Amygdala (tissue), 56 donors: ENCODE measurements at regions not wholly inside any gene's neighbourhood (a gene's known extent, or its start where the extent isn't known, plus 50 kb on each side); places are given as distances from the start of the nearest gene placed in this dataset.

Experiments
- DNase-seq, 56 donors: peaks; one replicate each; lab custom pipeline; 2025; lab: John Stamatoyannopoulos, UW

- DNase-seq: no peak
Measured at GRCh38 chr9:12930906-12931305, 156.1 kb downstream of the LURAP1L start.

GRCh38 chr9:12933957-12934356 is 159.1 kb downstream of the LURAP1L start:
- no peak for DNase-seq

DNA sequence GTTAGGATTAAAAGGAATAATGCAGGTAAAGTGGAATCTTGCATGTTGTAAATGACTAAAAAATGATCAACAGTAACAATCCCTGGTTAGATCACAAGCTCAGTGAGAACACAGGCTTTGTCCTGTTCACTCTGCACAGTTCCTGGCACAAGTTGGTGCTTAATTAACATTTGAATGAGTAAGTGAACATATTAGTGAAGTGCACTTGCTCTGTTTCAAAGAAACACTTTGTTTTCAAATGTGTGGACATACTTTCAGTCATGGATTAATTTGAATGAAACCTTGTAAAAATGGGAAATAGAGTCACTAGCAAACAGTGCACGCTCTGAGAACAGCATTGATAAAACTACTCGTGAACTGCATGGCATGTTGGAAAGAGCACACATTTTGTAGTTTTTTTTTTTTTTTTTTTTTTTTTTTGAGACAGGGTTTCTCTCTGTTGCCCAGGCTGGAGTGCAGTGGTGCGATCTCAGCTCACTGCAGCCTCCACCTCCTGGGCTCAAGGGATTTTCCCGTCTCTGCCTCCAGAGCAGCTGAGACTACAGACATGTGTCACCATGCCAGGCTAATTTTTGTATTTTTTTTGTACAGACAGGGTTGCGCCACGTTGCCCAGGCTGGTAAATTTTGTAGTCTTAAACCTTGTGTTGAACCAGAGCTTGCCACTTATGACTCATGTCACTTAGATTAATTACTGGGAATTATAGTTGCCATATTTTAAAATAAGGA is 159.9 kb downstream of the LURAP1L start:
- DNase-seq: peak in 2 of 56 donors; percentile 1 to 7

- no peak for DNase-seq
Measured at GRCh38 chr9:12935714-12936113, 160.9 kb downstream of the LURAP1L start.

- DNase-seq: no peak
Measured at GRCh38 chr9:12954441-12954840, 179.6 kb downstream of the LURAP1L start.

GRCh38 chr9:12955510-12956163 is 180.8 kb downstream of the LURAP1L start:
- no peak for DNase-seq

GRCh38 chr9:12956261-12956660 is 181.4 kb downstream of the LURAP1L start:
- DNase-seq: no peak

- DNase-seq: no peak
Measured at GRCh38 chr9:12956805-12957204, 182.0 kb downstream of the LURAP1L start.

DNA sequence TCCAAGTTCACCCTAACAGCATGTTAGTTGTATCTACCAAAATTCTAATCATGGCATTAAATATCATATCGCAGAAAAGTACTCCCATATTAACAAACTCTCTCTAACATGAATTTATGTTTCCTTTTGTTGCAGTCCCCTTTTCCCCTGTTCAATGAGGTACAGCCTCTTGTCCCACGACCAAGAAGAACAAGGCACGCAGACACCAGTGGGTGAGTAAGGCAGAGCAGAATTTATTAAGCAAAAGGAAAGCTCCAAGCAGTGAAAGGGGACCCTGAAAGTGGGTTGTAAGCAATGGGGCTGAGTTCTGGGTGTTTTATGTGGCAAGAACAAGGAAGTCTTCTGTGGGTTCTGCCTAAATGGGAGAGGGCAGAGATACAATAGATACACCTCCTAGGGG is 183.5 kb downstream of the LURAP1L start:
- no peak for DNase-seq

- no peak for DNase-seq
Measured at GRCh38 chr9:12958708-12959107, 183.9 kb downstream of the LURAP1L start.

- no peak for DNase-seq
Measured at GRCh38 chr9:12961276-12961809, 186.5 kb downstream of the LURAP1L start.

DNA sequence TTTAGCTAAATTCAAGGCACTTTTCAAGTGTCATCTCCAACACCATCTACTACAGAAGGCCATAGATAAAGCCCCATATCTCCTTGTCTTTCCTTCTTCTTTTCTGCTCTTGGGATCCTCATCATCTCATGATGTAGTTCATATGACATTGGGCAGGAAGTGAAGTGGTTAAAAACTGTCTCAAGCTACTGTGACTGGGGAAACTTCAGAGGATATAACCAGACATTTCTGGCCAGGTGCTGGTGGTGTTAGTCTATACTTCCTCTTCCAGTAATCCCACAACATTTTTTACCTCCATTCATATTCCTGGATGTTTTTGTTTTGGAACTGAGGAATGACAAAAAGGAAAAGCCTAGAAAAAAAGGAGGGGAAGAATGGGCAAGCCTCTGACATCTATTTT is 188.7 kb downstream of the LURAP1L start:
- no peak for DNase-seq

- DNase-seq: no peak
Measured at GRCh38 chr9:12964271-12964670, 189.5 kb downstream of the LURAP1L start.

DNA sequence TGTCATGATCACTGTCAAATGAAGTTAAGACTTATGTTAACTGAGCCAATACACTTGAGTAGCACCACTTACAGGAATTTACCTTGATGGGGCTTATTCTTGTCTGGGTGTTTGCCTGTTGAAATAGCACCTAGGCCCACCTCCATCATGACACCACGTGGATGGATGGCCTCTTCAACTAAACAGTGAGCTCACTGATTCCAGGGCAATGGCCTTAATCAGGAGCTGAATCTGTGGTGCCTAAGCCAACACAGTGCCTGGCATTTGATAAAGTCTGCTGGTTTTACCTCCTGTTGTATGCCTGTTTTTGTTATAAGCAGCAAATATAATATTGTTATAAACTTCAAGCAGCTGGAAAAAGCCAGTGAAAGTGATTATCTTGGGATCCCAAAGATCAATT is 190.5 kb downstream of the LURAP1L start:
- no peak for DNase-seq

DNA sequence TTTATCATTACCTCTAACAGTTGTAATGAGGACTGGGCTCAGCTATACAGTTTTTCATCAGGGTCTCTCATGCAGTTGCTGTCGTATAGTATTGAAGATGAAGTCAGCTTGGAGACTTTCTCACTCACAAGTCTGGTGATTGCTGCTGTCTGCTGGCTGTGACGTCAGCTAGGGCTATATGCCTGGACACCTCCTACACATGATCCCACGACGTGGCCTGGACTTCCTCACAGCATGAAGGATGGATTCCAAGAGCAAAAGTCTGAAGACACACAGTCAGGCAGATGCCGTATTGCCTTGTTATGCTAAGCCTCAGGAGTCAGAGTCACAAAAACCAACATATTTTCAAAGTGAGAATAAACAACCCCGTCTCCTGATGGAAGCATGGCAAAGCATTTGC is 193.3 kb downstream of the LURAP1L start:
- no peak for DNase-seq

GRCh38 chr9:12972608-12973589 is 198.1 kb downstream of the LURAP1L start:
- DNase-seq: peak in 44 of 56 donors; percentile 1 to 78 (median 32)

DNA sequence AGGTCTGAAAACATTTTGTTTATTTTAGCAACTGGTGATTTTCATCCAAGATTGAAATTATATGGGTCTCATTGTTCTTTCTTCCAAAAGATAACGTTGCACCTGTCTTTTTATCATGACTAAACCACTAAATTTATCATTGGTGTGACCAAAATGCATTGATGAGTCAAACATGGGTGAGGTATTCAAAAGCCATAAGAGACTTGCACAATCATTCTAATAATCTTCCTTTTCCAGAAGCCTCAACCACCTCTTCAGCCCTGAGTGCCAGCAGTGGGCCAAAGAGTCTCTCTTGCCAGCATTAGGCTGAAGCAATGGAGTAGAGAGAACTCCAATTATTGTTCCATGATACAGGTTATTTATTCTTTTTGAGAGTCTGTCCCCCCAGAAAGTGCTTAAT is 198.9 kb downstream of the LURAP1L start:
- DNase-seq: no peak

DNA sequence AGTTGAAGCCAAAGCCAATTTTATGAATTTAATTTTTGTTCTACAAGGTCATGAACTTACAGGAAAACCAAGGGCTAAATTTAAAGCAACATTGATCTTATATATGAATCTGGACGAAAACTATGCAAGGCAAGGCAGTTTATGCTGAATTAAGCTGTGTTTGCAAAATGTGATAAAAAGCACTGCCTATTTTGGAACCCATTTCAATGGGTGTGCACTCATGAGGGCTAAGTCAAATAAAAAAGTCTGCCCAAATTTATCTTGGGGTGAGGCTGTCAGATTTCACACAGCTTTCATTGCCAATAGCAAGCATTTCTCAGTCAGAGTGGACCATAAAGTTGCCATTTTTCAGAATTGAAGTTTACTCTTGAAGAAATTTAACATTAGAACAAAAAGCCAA is 199.9 kb downstream of the LURAP1L start:
- no peak for DNase-seq

DNA sequence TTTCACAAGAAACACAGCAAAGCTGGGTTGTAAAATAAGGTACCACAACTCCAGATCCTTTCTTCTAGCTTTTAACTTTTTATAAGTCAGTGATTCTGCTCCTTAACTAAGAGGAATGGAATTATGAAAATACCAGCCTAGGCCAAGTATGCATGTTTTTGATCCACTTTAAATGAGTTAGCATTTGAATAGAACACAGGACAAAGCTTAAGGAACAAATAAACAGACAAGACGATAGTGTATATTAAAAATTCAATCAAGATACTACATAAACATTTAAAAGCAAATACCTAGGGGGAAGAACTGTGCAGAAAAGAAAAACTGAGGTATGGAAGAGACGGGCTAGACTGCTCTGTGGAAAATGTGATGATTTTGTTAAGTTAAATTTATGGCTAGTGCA is 200.7 kb downstream of the LURAP1L start:
- no peak for DNase-seq

DNA sequence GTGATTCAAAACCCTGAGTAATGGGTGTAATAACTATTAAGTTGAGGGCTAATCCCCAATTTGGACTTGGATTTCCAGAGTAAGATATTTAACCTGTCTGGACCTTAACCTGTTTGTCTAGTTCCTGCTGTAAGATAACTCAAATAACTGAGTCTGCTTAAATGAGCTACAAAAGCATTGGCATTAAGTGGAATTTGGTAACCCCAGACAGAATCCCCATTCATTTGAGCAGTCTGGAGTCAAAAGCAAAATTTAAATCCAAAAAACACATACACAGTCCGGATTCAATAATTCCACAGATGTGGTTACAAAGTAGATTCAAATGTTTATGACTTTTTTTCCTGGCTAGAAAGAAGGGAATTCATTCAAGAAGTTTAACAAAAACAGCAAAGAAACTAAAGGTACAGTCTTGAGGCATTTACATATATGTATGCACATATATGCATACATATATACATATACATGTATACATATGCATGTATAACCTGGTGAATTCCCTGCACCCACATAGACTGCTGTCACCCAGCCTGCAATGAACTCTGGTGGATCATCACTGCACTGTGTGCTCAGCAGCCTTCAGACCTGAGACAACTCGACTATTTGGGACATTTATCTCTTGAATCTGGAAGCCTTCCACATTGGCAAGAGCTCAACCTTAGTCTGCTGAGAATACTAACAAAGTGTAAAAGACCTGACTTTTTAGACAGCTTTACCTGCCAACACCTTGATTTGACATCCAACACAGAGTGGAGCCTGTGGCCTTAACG is 205.4 kb downstream of the LURAP1L start:
- DNase-seq: no peak
